Left forelimb (tissue), 1 donor: ENCODE measurements at regions not wholly inside any gene's neighbourhood (a gene's known extent, or its start where the extent isn't known, plus 50 kb on each side); places are given as distances from the start of the nearest gene placed in this dataset.
"Not testable (repeated sequence)": the region's sequence is repeated elsewhere in the genome, so short reads cannot be mapped to it uniquely, and the experiment has no call there.

Source experiments
- DNase-seq: peaks from one replicate; pipeline ENCODE4 v3.0.0-alpha.2; 2018; ENCODE audit warnings: low spot score

GRCh38 chr5:101180365-101180764 is 277.3 kb upstream of the ST8SIA4 start:
- not testable (repeated sequence) for DNase-seq

GRCh38 chr5:101176605-101177004 is 273.5 kb upstream of the ST8SIA4 start:
- DNase-seq, result no peak

- DNase-seq, result no peak
These were observed 271.9 kb upstream of the ST8SIA4 start for GRCh38 chr5:101174981-101175380.

- DNase-seq, result no peak
These were observed 260.0 kb upstream of the ST8SIA4 start for GRCh38 chr5:101163088-101163487.

GRCh38 chr5:101160002-101160401 is 256.9 kb upstream of the ST8SIA4 start:
- DNase-seq, result no peak

- no peak for DNase-seq
These were observed 255.9 kb upstream of the ST8SIA4 start for GRCh38 chr5:101159006-101159405.

DNA sequence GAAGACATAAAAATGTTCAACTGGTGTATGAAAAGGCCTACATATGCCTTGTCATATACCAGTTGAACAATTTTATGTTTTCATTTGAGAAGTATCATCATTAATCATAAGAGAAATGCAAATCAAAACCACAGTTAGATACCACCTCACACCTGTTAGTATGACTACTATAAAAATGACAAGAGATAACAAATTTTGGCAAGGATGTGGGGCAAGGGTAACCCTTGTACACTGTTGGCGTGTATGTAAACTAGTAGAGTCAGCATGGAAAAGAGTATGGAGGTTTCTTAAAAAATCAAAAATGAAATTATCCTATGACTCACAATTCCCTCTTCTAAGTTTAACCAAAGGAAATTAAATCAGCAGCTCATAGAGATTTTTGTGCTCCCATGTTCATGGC is 250.4 kb upstream of the ST8SIA4 start:
- DNase-seq, result no peak

GRCh38 chr5:101143526-101143925 is 240.4 kb upstream of the ST8SIA4 start:
- DNase-seq, result no peak

GRCh38 chr5:101142102-101142501 is 239.0 kb upstream of the ST8SIA4 start:
- DNase-seq, result no peak

DNA sequence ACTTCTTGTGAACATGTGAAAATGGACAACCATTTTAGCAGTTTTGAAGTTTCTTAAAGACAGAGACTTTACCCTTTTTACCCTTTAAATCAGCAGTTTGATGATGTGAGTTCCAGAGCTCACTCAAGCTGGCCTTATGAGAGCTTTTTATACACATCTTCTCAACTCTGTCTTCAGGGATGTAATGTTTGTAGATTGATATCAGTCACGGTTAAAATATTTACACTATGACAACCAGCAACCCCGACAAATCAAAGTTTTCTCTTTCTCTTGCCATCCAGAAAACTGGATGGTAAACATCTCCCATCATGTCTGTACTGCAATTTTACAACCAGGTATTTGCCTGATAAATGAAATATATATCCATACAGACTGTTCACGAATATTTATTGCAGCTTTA is 233.4 kb upstream of the ST8SIA4 start:
- DNase-seq, result no peak

- no peak for DNase-seq
These were observed 220.3 kb upstream of the ST8SIA4 start for GRCh38 chr5:101123363-101123762.

DNA sequence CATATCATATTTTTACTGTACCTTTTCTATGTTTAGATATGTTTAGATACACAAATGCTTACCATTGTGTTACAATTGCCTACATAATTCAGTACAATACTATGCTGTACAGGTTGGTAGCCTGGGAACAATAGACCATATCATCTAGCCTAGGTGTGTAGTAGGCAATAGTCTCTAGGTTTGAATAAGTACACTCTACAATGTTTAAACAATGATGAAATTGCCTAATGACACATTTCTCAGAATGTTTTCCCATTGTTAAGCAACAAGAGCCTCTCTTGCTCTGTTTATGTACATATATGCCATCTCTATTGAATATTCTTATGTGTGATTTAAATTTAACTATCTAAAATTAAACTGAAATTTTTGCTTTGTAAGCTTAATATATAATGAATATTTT is 209.6 kb upstream of the ST8SIA4 start:
- DNase-seq, result no peak

DNA sequence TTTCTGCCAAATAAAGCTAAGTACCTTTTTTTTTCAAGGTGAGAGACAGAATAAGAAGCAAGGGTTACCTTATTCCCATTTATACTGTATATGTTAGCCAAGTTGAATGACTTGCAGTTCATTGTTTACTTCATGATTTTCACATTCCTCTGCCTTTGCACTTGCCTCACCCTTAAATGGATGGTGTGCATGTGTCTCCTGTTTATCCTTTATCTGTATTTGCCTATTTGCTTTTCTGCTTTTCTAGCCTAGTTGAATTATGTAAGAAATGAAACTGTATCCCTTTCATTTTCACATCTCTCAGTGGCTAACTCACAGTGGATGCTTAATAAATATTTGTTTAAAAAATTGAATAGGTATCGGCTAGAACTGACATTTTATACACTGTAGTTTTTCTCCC is 200.8 kb upstream of the ST8SIA4 start:
- no peak for DNase-seq

- no peak for DNase-seq
These were observed 199.4 kb upstream of the ST8SIA4 start for GRCh38 chr5:101102506-101102905.

DNA sequence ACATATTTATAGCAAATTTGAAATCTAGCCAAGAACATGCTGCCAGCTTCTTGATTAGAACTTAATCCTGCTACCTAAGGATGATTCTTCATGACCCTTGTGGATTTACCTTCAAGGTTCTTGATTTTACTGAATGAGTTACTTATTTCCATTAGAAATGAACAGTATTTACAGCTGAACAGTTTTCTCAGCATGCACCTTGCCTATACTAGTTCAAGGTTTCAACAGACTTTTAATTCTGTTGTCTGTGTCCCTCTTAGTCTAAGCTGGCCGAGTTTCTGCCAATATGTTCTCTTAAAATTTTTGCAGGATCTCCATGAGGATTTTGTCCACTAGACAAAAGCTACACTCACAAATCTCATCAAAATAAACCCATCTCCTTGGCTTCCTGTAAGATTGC is 188.8 kb upstream of the ST8SIA4 start:
- no peak for DNase-seq

- DNase-seq, result no peak
These were observed 181.3 kb upstream of the ST8SIA4 start for GRCh38 chr5:101084353-101084752.

GRCh38 chr5:101080462-101081240 is 177.6 kb upstream of the ST8SIA4 start:
- no peak for DNase-seq

DNA sequence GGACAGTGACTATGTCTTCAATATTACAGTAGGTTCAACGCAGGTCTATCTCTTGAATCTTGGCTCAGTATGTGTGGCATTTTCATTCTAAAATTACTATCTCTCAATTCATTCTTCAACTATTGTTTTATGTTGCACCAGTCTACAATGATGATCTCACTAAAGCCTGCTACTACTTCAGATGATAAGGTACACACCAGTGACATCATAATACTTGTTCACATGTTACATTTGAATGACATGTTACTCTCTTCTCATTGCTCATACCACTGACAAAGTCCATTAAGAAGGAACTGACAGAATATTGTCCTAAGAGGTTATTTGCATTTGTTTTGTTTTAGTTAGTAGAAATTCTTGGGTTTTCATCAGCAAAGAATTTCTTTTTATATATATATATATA is 165.2 kb upstream of the ST8SIA4 start:
- no peak for DNase-seq

DNA sequence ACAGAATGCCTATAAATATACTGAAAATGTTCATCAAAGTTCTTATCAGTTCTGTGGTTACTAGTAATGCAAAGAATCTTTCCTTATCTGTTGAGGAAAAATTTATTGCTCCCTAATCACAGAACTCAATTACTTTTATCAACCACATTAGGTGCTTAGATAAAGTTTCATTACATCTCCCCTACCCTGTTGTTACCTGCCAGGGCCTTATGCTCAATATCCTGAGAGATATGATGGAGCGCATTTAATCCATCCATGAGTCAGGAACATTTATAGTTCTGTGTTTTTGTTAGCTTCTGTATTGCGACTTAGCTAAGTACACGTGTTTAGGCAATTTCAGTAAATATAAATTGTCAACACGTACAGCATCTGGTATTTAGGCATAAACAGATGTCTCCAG is 164.3 kb upstream of the ST8SIA4 start:
- no peak for DNase-seq

- no peak for DNase-seq
These were observed 159.8 kb upstream of the ST8SIA4 start for GRCh38 chr5:101062902-101063301.

DNA sequence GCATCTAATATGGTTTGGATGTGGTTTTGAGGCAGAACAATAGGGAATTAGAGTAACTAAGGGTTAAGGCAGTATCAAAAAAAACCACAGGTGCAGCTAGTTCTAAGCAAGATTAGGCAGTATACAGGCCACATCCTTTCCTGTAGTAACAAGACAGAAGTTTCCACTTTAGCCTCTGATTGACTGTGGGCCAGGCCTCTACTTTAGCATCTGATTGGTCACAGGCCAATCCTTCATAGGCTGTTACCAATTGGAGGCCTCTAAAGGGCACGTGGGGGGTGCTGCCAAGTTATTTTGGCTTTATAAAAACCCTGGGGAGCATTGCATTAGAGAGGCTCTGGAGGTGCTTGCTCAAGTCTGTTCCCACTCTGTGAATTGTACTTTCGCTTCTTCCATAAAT is 144.1 kb upstream of the ST8SIA4 start:
- DNase-seq, result no peak

GRCh38 chr5:101045689-101046088 is 142.6 kb upstream of the ST8SIA4 start:
- no peak for DNase-seq

GRCh38 chr5:101040002-101040401 is 136.9 kb upstream of the ST8SIA4 start:
- DNase-seq, result not testable (repeated sequence)

- DNase-seq, result no peak
These were observed 133.7 kb upstream of the ST8SIA4 start for GRCh38 chr5:101036778-101037177.
